ENCODE measurements at regions not wholly inside any gene's neighbourhood (a gene's known extent, or its start where the extent isn't known, plus 50 kb on each side); places are given as distances from the start of the nearest gene placed in this dataset.

DNA sequence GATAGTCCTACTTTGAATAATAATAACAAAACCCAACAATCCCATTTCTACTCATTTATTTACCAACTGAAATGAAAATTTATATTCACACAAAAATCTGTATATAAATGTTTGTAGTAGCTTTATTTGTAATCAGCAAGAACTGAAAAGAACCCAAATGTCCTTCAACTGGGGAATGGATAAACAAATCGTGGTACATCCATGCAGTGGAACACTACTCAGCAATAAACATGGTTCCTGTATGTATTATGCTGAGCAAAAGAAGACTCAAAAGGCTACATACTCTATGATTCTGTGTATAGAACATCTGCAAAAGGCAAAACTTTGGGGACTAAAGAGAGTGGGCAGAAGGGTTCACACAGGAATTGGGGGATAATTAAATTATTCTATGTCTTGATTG lies 136.1 kb upstream of the HAND1 start:
- Histone ChIP-seq H3K36me3 (ENCODE audit: insufficient read depth, low read length) (no peaks in the 10 kb centered on the region), H3K4me3 (ENCODE audit: insufficient read depth, low read depth, low read length) (no peak overlapping the region), H3K4me1 (ENCODE audit: insufficient read depth, low read length) (peaks cover 12% of the 10 kb centered on the region), H3K27me3 (ENCODE audit: insufficient read depth, low read length) (peaks cover 36% of the 10 kb centered on the region), H3K27ac (ENCODE audit: low read depth, low read length) (no peak overlapping the region), H4K20me1 (ENCODE audit: insufficient read depth, low read length) (no peaks in the 10 kb centered on the region), H3K9ac (ENCODE audit: low read length) (no peak overlapping the region), H3K79me2 (ENCODE audit: insufficient read depth, low read length) (no peaks in the 10 kb centered on the region), H2AFZ (ENCODE audit: low read depth, low read length) (no peak overlapping the region), H3K9me3 (ENCODE audit: insufficient read depth, low read depth, low read length) (no peaks in the 10 kb centered on the region), H3K4me2 (ENCODE audit: low read length) (no peak overlapping the region)
- H3K36me3 Mint-ChIP-seq (ENCODE audit: low read depth, unreplicated experiment): no peaks in the 10 kb centered on the region
- no peak for FAIRE-seq
- no peak overlapping the region for H3K27ac Mint-ChIP-seq (ENCODE audit: unreplicated experiment)
- peaks cover 7% of the 10 kb centered on the region for H3K4me1 Mint-ChIP-seq (ENCODE audit: low read depth, unreplicated experiment)
- H3K4me3 Mint-ChIP-seq (ENCODE audit: unreplicated experiment): no peak overlapping the region
- TF ChIP-seq EZH2 (IDR thresholded peaks at IDR 0.05; ENCODE audit: insufficient read depth, low read length): no peak
- TF ChIP-seq, protein P1, sequence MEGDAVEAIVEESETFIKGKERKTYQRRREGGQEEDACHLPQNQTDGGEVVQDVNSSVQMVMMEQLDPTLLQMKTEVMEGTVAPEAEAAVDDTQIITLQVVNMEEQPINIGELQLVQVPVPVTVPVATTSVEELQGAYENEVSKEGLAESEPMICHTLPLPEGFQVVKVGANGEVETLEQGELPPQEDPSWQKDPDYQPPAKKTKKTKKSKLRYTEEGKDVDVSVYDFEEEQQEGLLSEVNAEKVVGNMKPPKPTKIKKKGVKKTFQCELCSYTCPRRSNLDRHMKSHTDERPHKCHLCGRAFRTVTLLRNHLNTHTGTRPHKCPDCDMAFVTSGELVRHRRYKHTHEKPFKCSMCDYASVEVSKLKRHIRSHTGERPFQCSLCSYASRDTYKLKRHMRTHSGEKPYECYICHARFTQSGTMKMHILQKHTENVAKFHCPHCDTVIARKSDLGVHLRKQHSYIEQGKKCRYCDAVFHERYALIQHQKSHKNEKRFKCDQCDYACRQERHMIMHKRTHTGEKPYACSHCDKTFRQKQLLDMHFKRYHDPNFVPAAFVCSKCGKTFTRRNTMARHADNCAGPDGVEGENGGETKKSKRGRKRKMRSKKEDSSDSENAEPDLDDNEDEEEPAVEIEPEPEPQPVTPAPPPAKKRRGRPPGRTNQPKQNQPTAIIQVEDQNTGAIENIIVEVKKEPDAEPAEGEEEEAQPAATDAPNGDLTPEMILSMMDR (IDR thresholded peaks at IDR 0.05; ENCODE audit: insufficient read depth, low read depth, low read length): no peak
- H3K9me3 Mint-ChIP-seq (ENCODE audit: unreplicated experiment): no peaks in the 10 kb centered on the region
- peaks cover 48% of the 10 kb centered on the region for H3K27me3 Mint-ChIP-seq (ENCODE audit: low read depth, unreplicated experiment)
- no peak for DNase-seq (ENCODE audit: low read depth)

DNA sequence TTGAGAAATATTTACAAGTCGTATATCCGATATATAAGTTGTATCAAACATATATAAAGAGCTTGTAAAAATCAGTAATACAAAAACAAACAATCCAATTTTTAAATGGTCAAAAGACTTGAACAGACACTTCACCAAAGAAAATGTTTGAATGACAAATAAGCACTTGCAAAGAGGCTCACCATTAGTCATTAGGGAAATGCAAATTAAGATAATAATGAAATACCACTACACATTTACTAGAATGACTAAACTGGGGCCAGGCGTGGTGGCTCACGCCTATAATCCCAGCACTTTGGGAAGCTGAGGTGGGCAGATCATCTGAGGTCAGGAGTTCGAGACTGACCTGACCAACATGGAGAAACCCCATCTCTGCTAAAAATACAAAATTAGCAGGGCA lies 134.6 kb upstream of the HAND1 start:
- DNase-seq (ENCODE audit: low read depth) (no peak), FAIRE-seq (no peak)
- Histone ChIP-seq H3K27ac (ENCODE audit: low read depth, low read length) (no peak overlapping the region), H3K4me1 (ENCODE audit: insufficient read depth, low read length) (peaks cover 12% of the 10 kb centered on the region), H3K9me3 (ENCODE audit: insufficient read depth, low read depth, low read length) (no peaks in the 10 kb centered on the region), H3K36me3 (ENCODE audit: insufficient read depth, low read length) (no peaks in the 10 kb centered on the region), H3K9ac (ENCODE audit: low read length) (no peak overlapping the region), H3K4me2 (ENCODE audit: low read length) (no peak overlapping the region), H4K20me1 (ENCODE audit: insufficient read depth, low read length) (no peaks in the 10 kb centered on the region), H3K79me2 (ENCODE audit: insufficient read depth, low read length) (no peaks in the 10 kb centered on the region), H3K4me3 (ENCODE audit: insufficient read depth, low read depth, low read length) (no peak overlapping the region), H2AFZ (ENCODE audit: low read depth, low read length) (no peak overlapping the region), H3K27me3 (ENCODE audit: insufficient read depth, low read length) (peaks cover 40% of the 10 kb centered on the region)
- Mint-ChIP-seq H3K27ac (ENCODE audit: unreplicated experiment) (no peak overlapping the region), H3K4me1 (ENCODE audit: low read depth, unreplicated experiment) (peaks cover 2% of the 10 kb centered on the region), H3K27me3 (ENCODE audit: low read depth, unreplicated experiment) (peaks cover 56% of the 10 kb centered on the region), H3K4me3 (ENCODE audit: unreplicated experiment) (no peak overlapping the region), H3K9me3 (ENCODE audit: unreplicated experiment) (no peaks in the 10 kb centered on the region), H3K36me3 (ENCODE audit: low read depth, unreplicated experiment) (no peaks in the 10 kb centered on the region)
- TF ChIP-seq EZH2 (IDR thresholded peaks at IDR 0.05; ENCODE audit: insufficient read depth, low read length): no peak
- TF ChIP-seq, protein P1 (IDR thresholded peaks at IDR 0.05; ENCODE audit: insufficient read depth, low read depth, low read length): no peak

GRCh38 chr5:154611341-154611767 lies 133.3 kb upstream of the HAND1 start:
- H3K36me3 Mint-ChIP-seq (ENCODE audit: low read depth, unreplicated experiment): no peaks in the 10 kb centered on the region
- no peaks in the 10 kb centered on the region for H4K20me1 ChIP-seq (ENCODE audit: insufficient read depth, low read length)
- no peak overlapping the region for H3K27ac Mint-ChIP-seq (ENCODE audit: unreplicated experiment)
- no peaks in the 10 kb centered on the region for H3K9me3 ChIP-seq (ENCODE audit: insufficient read depth, low read depth, low read length)
- no peak for FAIRE-seq
- TF ChIP-seq, protein P1 (IDR thresholded peaks at IDR 0.05; ENCODE audit: insufficient read depth, low read depth, low read length): no peak
- TF ChIP-seq EZH2 (IDR thresholded peaks at IDR 0.05; ENCODE audit: insufficient read depth, low read length): no peak
- peaks cover 2% of the 10 kb centered on the region for H3K4me1 Mint-ChIP-seq (ENCODE audit: low read depth, unreplicated experiment)
- H3K27ac ChIP-seq (ENCODE audit: low read depth, low read length): no peak overlapping the region
- H3K4me3 ChIP-seq (ENCODE audit: insufficient read depth, low read depth, low read length): peak overlapping the region; percentile 47
- H3K27me3 Mint-ChIP-seq (ENCODE audit: low read depth, unreplicated experiment): peaks cover 66% of the 10 kb centered on the region
- peak overlapping the region; percentile 82 for H3K4me2 ChIP-seq (ENCODE audit: low read length)
- peak overlapping the region; percentile 85 for H2AFZ ChIP-seq (ENCODE audit: low read depth, low read length)
- peak; percentile 12 for DNase-seq (ENCODE audit: low read depth)
- no peaks in the 10 kb centered on the region for H3K36me3 ChIP-seq (ENCODE audit: insufficient read depth, low read length)
- H3K4me1 ChIP-seq (ENCODE audit: insufficient read depth, low read length): peaks cover 12% of the 10 kb centered on the region
- no peaks in the 10 kb centered on the region for H3K79me2 ChIP-seq (ENCODE audit: insufficient read depth, low read length)
- H3K27me3 ChIP-seq (ENCODE audit: insufficient read depth, low read length): peaks cover 40% of the 10 kb centered on the region
- no peaks in the 10 kb centered on the region for H3K9me3 Mint-ChIP-seq (ENCODE audit: unreplicated experiment)
- no peak overlapping the region for H3K9ac ChIP-seq (ENCODE audit: low read length)
- peak overlapping the region; percentile 83 for H3K4me3 Mint-ChIP-seq (ENCODE audit: unreplicated experiment)
